Calu3 (cell line): ENCODE measurements at regions not wholly inside any gene's neighbourhood (a gene's known extent, or its start where the extent isn't known, plus 50 kb on each side); places are given as distances from the start of the nearest gene placed in this dataset.

Experiments used
- BruUV-seq: library from RNA; stranded (reverse); fragments of 400-500 nt; replicated peaks from 2 replicates; lab custom pipeline; 2021; lab: Mats Ljungman, UMichigan
- CTCF ChIA-PET: fragments of 300-600 bp; sonication (Branson Sonifier 250); formaldehyde crosslinking; loops from one replicate; lab custom pipeline; 2022; ENCODE audit warnings: antibody characterized with exemption; lab: Charles Lee
- DNase-seq: peaks from one replicate; pipeline ENCODE4 v3.0.0; 2022
- H3K27ac Mint-ChIP-seq: one replicate; pipeline ENCODE4 v1.8.0; 2022; ENCODE audit warnings: mixed read lengths; ENCODE audit not compliant: unreplicated experiment
- H3K27me3 Mint-ChIP-seq: one replicate; pipeline ENCODE4 v1.8.0; 2022; ENCODE audit warnings: mixed read lengths; ENCODE audit not compliant: unreplicated experiment
- H3K36me3 Mint-ChIP-seq: one replicate; pipeline ENCODE4 v1.8.0; 2022; ENCODE audit warnings: mild to moderate bottlenecking, moderate library complexity, mixed read lengths; ENCODE audit not compliant: insufficient read depth, unreplicated experiment
- H3K4me1 Mint-ChIP-seq: one replicate; pipeline ENCODE4 v1.8.0; 2022; ENCODE audit warnings: mild to moderate bottlenecking, low read depth, mixed read lengths; ENCODE audit not compliant: unreplicated experiment
- H3K4me3 Mint-ChIP-seq: one replicate; pipeline ENCODE4 v1.8.0; 2022; ENCODE audit warnings: mild to moderate bottlenecking, low read depth, moderate library complexity, mixed read lengths; ENCODE audit not compliant: unreplicated experiment
- H3K9me3 Mint-ChIP-seq: one replicate; pipeline ENCODE4 v1.8.0; 2022; ENCODE audit warnings: low read depth, mixed read lengths; ENCODE audit not compliant: unreplicated experiment
- CTCF ChIP-seq: fragments of 200-600 bp; IDR thresholded peaks from one replicate; pipeline ENCODE4 v1.8.0; 2022; ENCODE audit warnings: antibody characterized with exemption; ENCODE audit not compliant: unreplicated experiment
- intact Hi-C: fragments of 100-400 bp; cut with micrococcal nuclease; formaldehyde crosslinking; loops from one replicate; pipeline ENCODE4 v1.10.0; 2022; ENCODE audit not compliant: unreplicated experiment

GRCh38 chr7:24058953-24059352, 225.0 kb upstream of the NPY start:
- H3K36me3 Mint-ChIP-seq, result no peaks in the 10 kb centered on the region
- H3K4me1 Mint-ChIP-seq, result peaks cover 14% of the 10 kb centered on the region
- no TSS peak for BruUV-seq
- peaks cover 75% of the 10 kb centered on the region for H3K27me3 Mint-ChIP-seq
- H3K27ac Mint-ChIP-seq, result no peak overlapping the region
- intact Hi-C loops, result no loop called here
- no peak overlapping the region for H3K4me3 Mint-ChIP-seq
- no peaks in the 10 kb centered on the region for H3K9me3 Mint-ChIP-seq
- TF ChIP-seq CTCF, result no peak
- no peak for DNase-seq
- CTCF ChIA-PET, result no interaction called here

GRCh38 chr7:24059775-24060174, 224.2 kb upstream of the NPY start:
- CTCF ChIA-PET, result no interaction called here
- DNase-seq, result no peak
- H3K27me3 Mint-ChIP-seq, result peaks cover 66% of the 10 kb centered on the region
- H3K27ac Mint-ChIP-seq, result no peak overlapping the region
- BruUV-seq, result no TSS peak
- no peak overlapping the region for H3K4me3 Mint-ChIP-seq
- H3K9me3 Mint-ChIP-seq, result no peaks in the 10 kb centered on the region
- TF ChIP-seq CTCF, result no peak
- intact Hi-C loops, result no loop called here
- no peaks in the 10 kb centered on the region for H3K36me3 Mint-ChIP-seq
- H3K4me1 Mint-ChIP-seq, result peaks cover 6% of the 10 kb centered on the region

GRCh38 chr7:24063721-24064120, 220.3 kb upstream of the NPY start:
- no peak for DNase-seq
- Mint-ChIP-seq H3K27ac (no peak overlapping the region), H3K4me3 (no peak overlapping the region), H3K36me3 (no peaks in the 10 kb centered on the region), H3K27me3 (peaks cover 44% of the 10 kb centered on the region), H3K9me3 (no peaks in the 10 kb centered on the region), H3K4me1 (no peaks in the 10 kb centered on the region)
- intact Hi-C loops, result no loop called here
- no TSS peak for BruUV-seq
- CTCF ChIA-PET, result no interaction called here
- TF ChIP-seq CTCF, result no peak

- TF ChIP-seq CTCF, result no peak
- DNase-seq, result no peak
- peaks cover 46% of the 10 kb centered on the region for H3K27me3 Mint-ChIP-seq
- CTCF ChIA-PET, result interaction anchor here (0.6 kb wide), 1 partner anchor 311 kb away, joined by 3 read pairs; no protein-coding TSS in a partner anchor
- no peak overlapping the region for H3K4me3 Mint-ChIP-seq
- no peak overlapping the region for H3K27ac Mint-ChIP-seq
- H3K9me3 Mint-ChIP-seq, result no peaks in the 10 kb centered on the region
- no TSS peak for BruUV-seq
- no peaks in the 10 kb centered on the region for H3K36me3 Mint-ChIP-seq
- peaks cover 5% of the 10 kb centered on the region for H3K4me1 Mint-ChIP-seq
- intact Hi-C loops, result no loop called here
These were observed 214.2 kb upstream of the NPY start for GRCh38 chr7:24069751-24070150.
